H9 (cell line): ENCODE measurements at regions not wholly inside any gene's neighbourhood (a gene's known extent, or its start where the extent isn't known, plus 50 kb on each side); places are given as distances from the start of the nearest gene placed in this dataset.

Source experiments
- DNase-seq: peaks from one replicate; pipeline ENCODE4 v3.0.0-alpha.2; 2017
- H2AFZ ChIP-seq: one replicate; pipeline ENCODE4 v1.6.1; 2013; ENCODE audit warnings: mild to moderate bottlenecking, low read length, control low read depth, moderate library complexity
- H2AK5ac ChIP-seq: 2 replicates; pipeline ENCODE4 v1.6.1; 2013; ENCODE audit warnings: low read length, control low read depth, mixed read lengths; ENCODE audit not compliant: insufficient read length
- H2BK120ac ChIP-seq: one replicate; pipeline ENCODE4 v1.6.1; 2013; ENCODE audit warnings: low read depth, mild to moderate bottlenecking, low read length, control low read depth, inconsistent platforms; ENCODE audit not compliant: poor library complexity, severe bottlenecking
- H2BK12ac ChIP-seq: 2 replicates; pipeline ENCODE4 v1.6.1; 2013; ENCODE audit warnings: low read length, control low read depth, mixed read lengths, low read depth; ENCODE audit not compliant: insufficient read length
- H2BK15ac ChIP-seq: 2 replicates; pipeline ENCODE4 v1.6.1; 2013; ENCODE audit warnings: low read depth, low read length, control low read depth
- H2BK20ac ChIP-seq: one replicate; pipeline ENCODE4 v1.6.1; 2013; ENCODE audit warnings: low read depth, mild to moderate bottlenecking, low read length, control low read depth, inconsistent platforms; ENCODE audit not compliant: poor library complexity, severe bottlenecking
- H2BK5ac ChIP-seq: 2 replicates; pipeline ENCODE4 v1.6.1; 2013; ENCODE audit warnings: low read length, control low read depth, mixed read lengths; ENCODE audit not compliant: insufficient read length
- H3K14ac ChIP-seq: 2 replicates; pipeline ENCODE4 v1.6.1; 2013; ENCODE audit warnings: low read length, control low read depth; ENCODE audit not compliant: insufficient read depth
- H3K18ac ChIP-seq: 2 replicates; pipeline ENCODE4 v1.6.1; 2013; ENCODE audit warnings: low read depth, mild to moderate bottlenecking, mixed read lengths, low read length, control low read depth; ENCODE audit not compliant: insufficient read length
- H3K23ac ChIP-seq: 2 replicates; pipeline ENCODE4 v1.6.1; 2013; ENCODE audit warnings: low read length, control low read depth, mixed read lengths, low read depth; ENCODE audit not compliant: insufficient read length
- H3K23me2 ChIP-seq: 2 replicates; pipeline ENCODE4 v1.6.1; 2013; ENCODE audit warnings: low read depth, mild to moderate bottlenecking, mixed read lengths, low read length, control low read depth; ENCODE audit not compliant: insufficient read length, poor library complexity, severe bottlenecking
- H3K27ac ChIP-seq: 2 replicates; pipeline ENCODE4 v1.5.1; 2013; ENCODE audit warnings: low read length, control low read depth, mixed read lengths, low read depth; ENCODE audit not compliant: insufficient read length
- H3K27me3 ChIP-seq: 2 replicates; pipeline ENCODE4 v1.6.1; 2013; ENCODE audit warnings: low read length, control low read depth, inconsistent platforms; ENCODE audit not compliant: insufficient read depth
- H3K4ac ChIP-seq: 2 replicates; pipeline ENCODE4 v1.6.1; 2013; ENCODE audit warnings: low read depth, mild to moderate bottlenecking, control low read depth, inconsistent platforms, low read length, moderate library complexity
- H3K4me1 ChIP-seq: 2 replicates; pipeline ENCODE4 v1.6.1; 2013; ENCODE audit warnings: low read length, control low read depth, inconsistent platforms; ENCODE audit not compliant: insufficient read depth
- H3K4me2 ChIP-seq: 2 replicates; pipeline ENCODE4 v1.6.1; 2013; ENCODE audit warnings: low read length, control low read depth, mixed read lengths; ENCODE audit not compliant: insufficient read length, insufficient read depth
- H3K56ac ChIP-seq: 2 replicates; pipeline ENCODE4 v1.6.1; 2013; ENCODE audit warnings: low read depth, mild to moderate bottlenecking, mixed read lengths, low read length, control low read depth; ENCODE audit not compliant: insufficient read length
- H3K79me1 ChIP-seq: 2 replicates; pipeline ENCODE4 v1.6.1; 2013; ENCODE audit warnings: low read depth, mild to moderate bottlenecking, moderate library complexity, low read length, control low read depth, inconsistent platforms; ENCODE audit not compliant: insufficient read depth, poor library complexity, severe bottlenecking
- H3K79me2 ChIP-seq: 2 replicates; pipeline ENCODE4 v1.6.1; 2013; ENCODE audit warnings: low read length, control low read depth, inconsistent platforms; ENCODE audit not compliant: insufficient read depth
- H3K9ac ChIP-seq: 2 replicates; pipeline ENCODE4 v1.6.1; 2013; ENCODE audit warnings: low read length, control low read depth, mixed read lengths; ENCODE audit not compliant: insufficient read length; ENCODE audit errors: extremely low read depth
- H3K9me3 ChIP-seq: one replicate; pipeline ENCODE4 v1.6.1; 2013; ENCODE audit warnings: low read depth, low read length, inconsistent platforms; ENCODE audit not compliant: control insufficient read depth
- H3T11ph ChIP-seq: one replicate; pipeline ENCODE4 v1.6.1; 2013; ENCODE audit warnings: mild to moderate bottlenecking, low read length, control low read depth, inconsistent platforms
- H4K20me1 ChIP-seq: one replicate; pipeline ENCODE4 v1.6.1; 2013; ENCODE audit not compliant: control insufficient read depth, insufficient read length, insufficient read depth
- H4K5ac ChIP-seq: 2 replicates; pipeline ENCODE4 v1.6.1; 2013; ENCODE audit warnings: low read depth, mild to moderate bottlenecking, mixed read lengths, low read length, control low read depth; ENCODE audit not compliant: insufficient read length
- H4K8ac ChIP-seq: replicated peaks from 2 replicates; pipeline ENCODE4 v1.6.1; 2013; ENCODE audit warnings: low read length, control low read depth, mixed read lengths, low read depth; ENCODE audit not compliant: insufficient read length
- H4K91ac ChIP-seq: 2 replicates; pipeline ENCODE4 v1.6.1; 2013; ENCODE audit warnings: low read depth, mild to moderate bottlenecking, moderate library complexity, mixed read lengths, low read length, control low read depth; ENCODE audit not compliant: insufficient read length
- H3K27ac Mint-ChIP-seq, 3 experiments: 2 replicates in 2 of 3; 3 replicates in 1 of 3; pipeline ENCODE4 v1.8.0; 2020 to 2021; ENCODE audit warnings: mixed read lengths in 3 of 3, mild to moderate bottlenecking in 1 of 3, moderate library complexity in 1 of 3
- H3K27me3 Mint-ChIP-seq: 2 replicates; pipeline ENCODE4 v1.8.0; 2021; ENCODE audit warnings: low read depth, mild to moderate bottlenecking, moderate library complexity, mixed read lengths
- H3K36me3 Mint-ChIP-seq, 3 experiments: 2 replicates in 2 of 3; 3 replicates in 1 of 3; pipeline ENCODE4 v1.8.0; 2020 to 2021; ENCODE audit warnings: low read depth in 3 of 3, mixed read lengths in 3 of 3; ENCODE audit not compliant: insufficient read depth in 1 of 3
- H3K4me1 Mint-ChIP-seq, 2 experiments: 2 replicates each; pipeline ENCODE4 v1.8.0; 2020; ENCODE audit warnings: mixed read lengths in 2 of 2
- H3K4me3 Mint-ChIP-seq, 2 experiments: 2 replicates in 1 of 2; 3 replicates in 1 of 2; pipeline ENCODE4 v1.8.0; 2020 to 2021; ENCODE audit warnings: mild to moderate bottlenecking in 2 of 2, mixed read lengths in 2 of 2, moderate library complexity in 1 of 2
- H3K9me3 Mint-ChIP-seq, 2 experiments: 2 replicates in 1 of 2; 3 replicates in 1 of 2; pipeline ENCODE4 v1.8.0; 2020; ENCODE audit warnings: mild to moderate bottlenecking in 2 of 2, mixed read lengths in 2 of 2, moderate library complexity in 1 of 2
- WGBS: extraction: QIAGEN DNeasy Blood & Tissue Kit; methylation state at CpG from one replicate; pipeline ENCODE4 v1.1.7; 2013; ENCODE audit warnings: missing lambda C conversion rate, low lambda C conversion rate, mixed read lengths; ENCODE audit not compliant: insufficient read length; ENCODE audit errors: extremely low coverage; 5-methylcytosine and 5-hydroxymethylcytosine counted together
- TF ChIP-seq, protein P1 (sequence below): fragments of 200-600 bp; sonication (generic); conservative IDR thresholded peaks from 3 replicates; pipeline ENCODE4 v1.8.0; 2021; ENCODE audit warnings: antibody characterized with exemption, mild to moderate bottlenecking

DNA sequence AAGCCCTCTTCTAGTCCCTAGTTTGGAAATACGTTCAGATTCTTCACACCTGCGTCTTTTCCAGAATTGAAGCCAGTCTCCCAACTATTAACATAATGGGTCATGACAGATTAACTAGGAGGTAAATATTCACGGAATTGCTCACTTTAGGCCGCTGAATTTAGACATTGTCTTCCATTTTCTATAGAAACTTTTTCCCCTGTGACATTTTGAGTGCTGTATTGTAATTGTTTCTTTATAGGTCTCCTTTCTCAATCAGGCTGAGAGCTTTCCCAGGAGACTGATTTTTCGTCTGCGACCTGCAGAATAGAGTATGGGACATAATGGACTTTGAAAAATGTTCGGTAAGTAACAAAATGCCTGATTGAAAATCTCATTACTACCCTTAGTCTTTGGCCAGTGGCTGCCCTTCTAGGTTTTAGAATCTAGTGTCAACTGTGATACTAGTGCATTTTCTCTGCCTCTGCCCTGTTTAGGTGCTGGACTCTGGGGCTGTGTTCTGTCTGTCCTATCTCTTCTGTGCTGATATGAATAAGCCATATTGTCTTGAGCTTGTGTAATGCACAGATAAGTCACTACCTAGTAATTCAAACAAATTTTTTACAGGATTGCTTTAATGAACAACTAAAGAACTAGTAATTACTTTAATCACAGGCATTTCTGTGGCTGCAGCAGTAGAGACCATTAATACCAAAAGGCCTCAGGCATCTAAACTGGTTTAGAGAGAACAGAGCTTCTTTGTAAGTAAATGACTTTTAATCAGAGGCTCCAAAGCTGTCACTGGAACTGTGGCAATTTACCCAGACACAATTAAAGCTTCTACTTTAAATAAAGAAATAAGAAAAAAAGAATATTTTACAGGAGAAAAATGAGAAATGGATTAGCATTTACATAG, 122.4 kb upstream of the FREM2 start:
- Histone ChIP-seq H2AK5ac (no peak overlapping the region), H2BK15ac (no peak overlapping the region), H3K27ac (no peak overlapping the region), H3K79me2 (no peaks in the 10 kb centered on the region), H4K5ac (no peak overlapping the region), H3K18ac (no peak overlapping the region), H2BK5ac (no peak overlapping the region), H2BK20ac (no peak overlapping the region), H3K9me3 (no peaks in the 10 kb centered on the region), H3K4me1 (no peaks in the 10 kb centered on the region), H3K23ac (no peak overlapping the region), H4K91ac (no peak overlapping the region), H3T11ph (no peak overlapping the region), H2BK12ac (no peak overlapping the region), H2AFZ (no peak overlapping the region), H3K56ac (no peak overlapping the region), H4K20me1 (peaks cover 2% of the 10 kb centered on the region), H3K4ac (no peak overlapping the region), H2BK120ac (no peak overlapping the region), H3K4me2 (no peak overlapping the region), H3K9ac (no peak overlapping the region), H3K79me1 (no peaks in the 10 kb centered on the region), H3K14ac (no peak overlapping the region), H3K27me3 (no peaks in the 10 kb centered on the region), H3K23me2 (no peaks in the 10 kb centered on the region), H4K8ac (no peak overlapping the region)
- H3K36me3 Mint-ChIP-seq, result no peaks in the 10 kb centered on the region
- H3K4me1 Mint-ChIP-seq, result peaks cover 7 to 9% of the 10 kb centered on the region in 2 experiments
- no peak overlapping the region for H3K4me3 Mint-ChIP-seq
- WGBS, result no CpG with 5 or more reads among the region's 7 CpGs
- no peaks in the 10 kb centered on the region for H3K27me3 Mint-ChIP-seq
- no peak for DNase-seq
- TF ChIP-seq, protein P1, sequence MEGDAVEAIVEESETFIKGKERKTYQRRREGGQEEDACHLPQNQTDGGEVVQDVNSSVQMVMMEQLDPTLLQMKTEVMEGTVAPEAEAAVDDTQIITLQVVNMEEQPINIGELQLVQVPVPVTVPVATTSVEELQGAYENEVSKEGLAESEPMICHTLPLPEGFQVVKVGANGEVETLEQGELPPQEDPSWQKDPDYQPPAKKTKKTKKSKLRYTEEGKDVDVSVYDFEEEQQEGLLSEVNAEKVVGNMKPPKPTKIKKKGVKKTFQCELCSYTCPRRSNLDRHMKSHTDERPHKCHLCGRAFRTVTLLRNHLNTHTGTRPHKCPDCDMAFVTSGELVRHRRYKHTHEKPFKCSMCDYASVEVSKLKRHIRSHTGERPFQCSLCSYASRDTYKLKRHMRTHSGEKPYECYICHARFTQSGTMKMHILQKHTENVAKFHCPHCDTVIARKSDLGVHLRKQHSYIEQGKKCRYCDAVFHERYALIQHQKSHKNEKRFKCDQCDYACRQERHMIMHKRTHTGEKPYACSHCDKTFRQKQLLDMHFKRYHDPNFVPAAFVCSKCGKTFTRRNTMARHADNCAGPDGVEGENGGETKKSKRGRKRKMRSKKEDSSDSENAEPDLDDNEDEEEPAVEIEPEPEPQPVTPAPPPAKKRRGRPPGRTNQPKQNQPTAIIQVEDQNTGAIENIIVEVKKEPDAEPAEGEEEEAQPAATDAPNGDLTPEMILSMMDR, result no peak
- H3K9me3 Mint-ChIP-seq, result no peaks in the 10 kb centered on the region
- H3K27ac Mint-ChIP-seq, result no peak overlapping the region
